Peyer's patch (tissue), 4 donors: ENCODE measurements at regions not wholly inside any gene's neighbourhood (a gene's known extent, or its start where the extent isn't known, plus 50 kb on each side); places are given as distances from the start of the nearest gene placed in this dataset.

ENCODE experiments used
- DNase-seq, 3 donors: peaks; one replicate each; pipeline ENCODE4 v3.0.0-alpha.2; 2017 to 2019
- H3K27ac ChIP-seq, 4 donors: fragments of 200-600 bp; sonication (generic); one replicate each; pipeline ENCODE4 v1.5.1; 2016 to 2019
- H3K27me3 ChIP-seq, 2 donors: fragments of 200-600 bp; sonication (generic); one replicate each; pipeline ENCODE4 v1.5.1; 2019
- H3K36me3 ChIP-seq, 3 donors: fragments of 200-600 bp; sonication (generic); one replicate each; pipeline ENCODE4 v1.5.1; 2016 to 2019
- H3K4me1 ChIP-seq, 4 donors: fragments of 200-600 bp; sonication (generic); one replicate each; pipeline ENCODE4 v1.5.1; 2016 to 2019
- H3K4me3 ChIP-seq, 4 donors: fragments of 200-600 bp; sonication (generic); 1 replicate in 3 of 4; 2 replicates in 1 of 4; pipeline ENCODE4 v1.5.1; 2016 to 2019; ENCODE audit warnings: mild to moderate bottlenecking in 1 of 4
- H3K9me3 ChIP-seq, 4 donors: fragments of 200-600 bp; sonication (generic); one replicate each; pipeline ENCODE4 v1.5.1; 2016 to 2019; ENCODE audit warnings: mild to moderate bottlenecking in 1 of 4
- CTCF ChIP-seq, 6 experiments: fragments of 450-650 bp in 4 of 6; fragments of 200-600 bp in 2 of 6; sonication (generic) in 1 of 6; IDR thresholded peaks; one replicate each; pipeline ENCODE4 v1.5.1; 2017 to 2019; ENCODE audit warnings: antibody characterized with exemption in 6 of 6, mild to moderate bottlenecking in 3 of 6, moderate library complexity in 1 of 6
- POLR2A ChIP-seq, 2 donors: fragments of 450-650 bp; IDR thresholded peaks; one replicate each; pipeline ENCODE4 v1.5.1; 2017; ENCODE audit warnings: antibody characterized with exemption in 2 of 2, mild to moderate bottlenecking in 2 of 2, moderate library complexity in 2 of 2

GRCh38 chr10:107616463-107617410 is 452.2 kb upstream of the SORCS1 start:
- no peaks in the 10 kb centered on the region for H3K36me3 ChIP-seq
- H3K4me3 ChIP-seq: no peak overlapping the region
- no peaks in the 10 kb centered on the region for H3K4me1 ChIP-seq
- no peak overlapping the region for H3K27ac ChIP-seq
- H3K27me3 ChIP-seq: no peaks in the 10 kb centered on the region
- TF ChIP-seq CTCF (IDR thresholded peaks at IDR 0.05) (no peak), POLR2A (IDR thresholded peaks at IDR 0.05) (no peak)
- no peaks in the 10 kb centered on the region for H3K9me3 ChIP-seq
- DNase-seq: no peak

GRCh38 chr10:107616031-107616430 is 451.5 kb upstream of the SORCS1 start:
- Histone ChIP-seq H3K36me3 (no peaks in the 10 kb centered on the region), H3K9me3 (no peaks in the 10 kb centered on the region), H3K27ac (no peak overlapping the region), H3K27me3 (no peaks in the 10 kb centered on the region), H3K4me1 (no peaks in the 10 kb centered on the region), H3K4me3 (no peak overlapping the region)
- no peak for DNase-seq
- TF ChIP-seq POLR2A (IDR thresholded peaks at IDR 0.05) (no peak), CTCF (IDR thresholded peaks at IDR 0.05) (no peak)

- no peaks in the 10 kb centered on the region for H3K9me3 ChIP-seq
- H3K27ac ChIP-seq: no peak overlapping the region
- TF ChIP-seq CTCF (IDR thresholded peaks at IDR 0.05) (no peak), POLR2A (IDR thresholded peaks at IDR 0.05) (no peak)
- H3K27me3 ChIP-seq: no peaks in the 10 kb centered on the region
- DNase-seq: no peak
- H3K4me1 ChIP-seq: no peaks in the 10 kb centered on the region
- H3K36me3 ChIP-seq: no peaks in the 10 kb centered on the region
- H3K4me3 ChIP-seq: no peak overlapping the region
These were observed 450.6 kb upstream of the SORCS1 start for GRCh38 chr10:107614939-107615685.

GRCh38 chr10:107611115-107611514 is 446.6 kb upstream of the SORCS1 start:
- Histone ChIP-seq H3K9me3 (no peaks in the 10 kb centered on the region), H3K27me3 (no peaks in the 10 kb centered on the region), H3K36me3 (no peaks in the 10 kb centered on the region), H3K4me3 (no peak overlapping the region), H3K27ac (no peak overlapping the region), H3K4me1 (no peaks in the 10 kb centered on the region)
- TF ChIP-seq POLR2A (IDR thresholded peaks at IDR 0.05) (no peak), CTCF (IDR thresholded peaks at IDR 0.05) (no peak)
- no peak for DNase-seq

- no peak for DNase-seq
- H3K27ac ChIP-seq: no peak overlapping the region
- no peak for TF ChIP-seq CTCF (IDR thresholded peaks at IDR 0.05)
These were observed 424.6 kb upstream of the SORCS1 start for GRCh38 chr10:107589081-107589480.

More at GRCh38 chr10:107589081-107589480, 424.6 kb upstream of the SORCS1 start:
- no peaks in the 10 kb centered on the region for H3K4me1 ChIP-seq
- no peaks in the 10 kb centered on the region for H3K9me3 ChIP-seq
- H3K4me3 ChIP-seq: no peak overlapping the region
- H3K27me3 ChIP-seq: no peaks in the 10 kb centered on the region
- H3K36me3 ChIP-seq: no peaks in the 10 kb centered on the region
